ENCODE measurements at regions not wholly inside any gene's neighbourhood (a gene's known extent, or its start where the extent isn't known, plus 50 kb on each side); places are given as distances from the start of the nearest gene placed in this dataset.

DNA sequence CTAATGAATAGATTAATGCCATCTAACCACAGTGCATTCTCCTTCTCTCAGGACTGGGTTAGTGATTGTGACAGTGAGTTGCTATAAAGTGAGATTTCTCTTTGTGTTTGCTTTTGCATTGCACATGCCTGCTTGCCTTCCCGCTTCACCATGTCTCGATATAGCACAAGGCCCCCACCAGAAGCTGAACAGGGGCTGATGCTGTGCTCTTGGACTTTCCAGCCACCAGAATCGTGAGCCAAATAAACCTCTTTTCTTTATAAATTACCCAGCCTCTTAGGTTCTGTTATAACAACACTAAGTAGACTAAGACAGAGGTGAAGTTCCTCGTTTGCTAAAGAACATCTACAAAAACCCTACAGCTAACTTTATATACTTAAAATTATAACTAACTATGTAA lies 173.0 kb downstream of the KIF26A start:
- no peak overlapping the region for H3K4me3 ChIP-seq (replicated peaks in 1 of 3)
- TF ChIP-seq POLR2A (IDR thresholded peaks at IDR 0.05) = no peak
- TF ChIP-seq, protein P1, sequence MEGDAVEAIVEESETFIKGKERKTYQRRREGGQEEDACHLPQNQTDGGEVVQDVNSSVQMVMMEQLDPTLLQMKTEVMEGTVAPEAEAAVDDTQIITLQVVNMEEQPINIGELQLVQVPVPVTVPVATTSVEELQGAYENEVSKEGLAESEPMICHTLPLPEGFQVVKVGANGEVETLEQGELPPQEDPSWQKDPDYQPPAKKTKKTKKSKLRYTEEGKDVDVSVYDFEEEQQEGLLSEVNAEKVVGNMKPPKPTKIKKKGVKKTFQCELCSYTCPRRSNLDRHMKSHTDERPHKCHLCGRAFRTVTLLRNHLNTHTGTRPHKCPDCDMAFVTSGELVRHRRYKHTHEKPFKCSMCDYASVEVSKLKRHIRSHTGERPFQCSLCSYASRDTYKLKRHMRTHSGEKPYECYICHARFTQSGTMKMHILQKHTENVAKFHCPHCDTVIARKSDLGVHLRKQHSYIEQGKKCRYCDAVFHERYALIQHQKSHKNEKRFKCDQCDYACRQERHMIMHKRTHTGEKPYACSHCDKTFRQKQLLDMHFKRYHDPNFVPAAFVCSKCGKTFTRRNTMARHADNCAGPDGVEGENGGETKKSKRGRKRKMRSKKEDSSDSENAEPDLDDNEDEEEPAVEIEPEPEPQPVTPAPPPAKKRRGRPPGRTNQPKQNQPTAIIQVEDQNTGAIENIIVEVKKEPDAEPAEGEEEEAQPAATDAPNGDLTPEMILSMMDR (IDR thresholded peaks at IDR 0.05) = no peak
- intact Hi-C loops (cut with DNase I) = no loop called here
- H3K4me1 ChIP-seq = no peaks in the 10 kb centered on the region
- no peaks in the 10 kb centered on the region for H3K9me3 ChIP-seq
- no peaks in the 10 kb centered on the region for H3K36me3 ChIP-seq
- no peak for DNase-seq
- 67 to 87% methylated on average over 4 of the region's 4 CpGs for WGBS, 2 donors
- H3K27ac ChIP-seq = no peak overlapping the region
- no peaks in the 10 kb centered on the region for H3K27me3 ChIP-seq

DNA sequence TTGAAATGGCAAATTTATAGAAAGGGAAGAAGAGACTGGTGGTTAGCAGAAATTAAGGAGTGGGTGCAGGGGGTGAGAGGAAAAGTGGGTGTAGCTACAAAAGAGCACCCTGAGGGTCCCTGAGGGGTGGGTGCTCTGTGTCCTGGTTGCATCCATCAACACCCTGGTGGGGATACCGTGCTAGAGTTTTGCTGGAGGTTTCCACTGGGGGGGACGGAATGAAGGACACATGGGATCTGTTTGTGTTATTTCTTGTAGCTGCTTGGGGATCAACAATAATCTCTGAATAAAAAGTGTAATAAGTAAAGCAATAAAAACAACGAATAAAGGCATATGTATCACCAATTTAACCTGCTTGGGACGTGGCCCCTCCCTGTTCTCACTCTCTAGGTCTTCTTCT lies 175.3 kb downstream of the KIF26A start:
- intact Hi-C loops (cut with DNase I) = no loop called here
- Histone ChIP-seq H3K27me3 (no peaks in the 10 kb centered on the region), H3K36me3 (no peaks in the 10 kb centered on the region), H3K27ac (no peak overlapping the region), H3K9me3 (no peaks in the 10 kb centered on the region), H3K4me1 (no peaks in the 10 kb centered on the region), H3K4me3 (replicated peaks in 1 of 3) (no peak overlapping the region)
- WGBS, 2 donors = 83 to 85% methylated on average over 4 of the region's 4 CpGs
- DNase-seq = no peak
- no peak for TF ChIP-seq POLR2A (IDR thresholded peaks at IDR 0.05)
- TF ChIP-seq, protein P1 (IDR thresholded peaks at IDR 0.05) = no peak

DNA sequence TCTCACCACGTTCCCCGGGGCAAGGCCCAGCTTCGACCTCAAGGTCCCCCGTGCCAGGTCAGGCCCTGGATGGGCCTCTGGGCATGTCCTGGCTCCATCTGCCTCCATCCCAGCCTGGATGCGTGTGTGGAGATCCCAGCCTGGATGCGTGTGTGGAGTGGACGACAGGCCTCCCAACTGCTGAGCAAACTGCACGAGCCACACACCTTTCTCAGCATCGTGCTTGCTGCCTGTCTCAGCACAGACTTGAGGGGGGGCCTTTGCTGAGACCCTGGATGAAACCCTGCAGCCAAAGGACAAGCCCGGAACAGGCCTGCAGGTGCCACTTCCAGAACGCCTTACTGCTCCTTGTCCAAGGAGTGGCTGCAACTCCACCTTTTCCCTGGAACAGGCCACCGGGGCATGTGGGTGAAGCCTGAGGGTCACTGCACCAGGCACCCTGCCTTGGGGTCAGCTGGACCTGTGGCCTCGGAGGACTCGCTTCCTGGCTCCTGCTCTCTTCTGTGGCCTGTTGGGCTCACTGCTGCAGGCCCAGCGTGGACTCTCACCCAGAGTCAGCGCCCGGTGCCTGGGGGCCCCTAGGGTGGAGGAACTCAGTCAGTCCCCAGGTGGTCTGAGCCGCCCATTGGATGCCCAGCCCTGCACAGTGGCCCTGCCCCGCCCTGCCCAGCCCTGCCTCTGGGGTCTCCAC lies 176.0 kb downstream of the KIF26A start:
- DNase-seq = peak in 1 of 2 donors; percentile 0
- no peaks in the 10 kb centered on the region for H3K36me3 ChIP-seq
- H3K27me3 ChIP-seq = no peaks in the 10 kb centered on the region
- 81 to 85% methylated on average over 8 to 14 of the region's 19 CpGs for WGBS, 2 donors
- H3K4me1 ChIP-seq = no peaks in the 10 kb centered on the region
- no peak overlapping the region for H3K27ac ChIP-seq
- intact Hi-C loops (cut with DNase I) = no loop called here
- H3K9me3 ChIP-seq = no peaks in the 10 kb centered on the region
- no peak for TF ChIP-seq POLR2A (IDR thresholded peaks at IDR 0.05)
- TF ChIP-seq, protein P1 (IDR thresholded peaks at IDR 0.05) = no peak
- H3K4me3 ChIP-seq (replicated peaks in 1 of 3) = no peak overlapping the region

DNA sequence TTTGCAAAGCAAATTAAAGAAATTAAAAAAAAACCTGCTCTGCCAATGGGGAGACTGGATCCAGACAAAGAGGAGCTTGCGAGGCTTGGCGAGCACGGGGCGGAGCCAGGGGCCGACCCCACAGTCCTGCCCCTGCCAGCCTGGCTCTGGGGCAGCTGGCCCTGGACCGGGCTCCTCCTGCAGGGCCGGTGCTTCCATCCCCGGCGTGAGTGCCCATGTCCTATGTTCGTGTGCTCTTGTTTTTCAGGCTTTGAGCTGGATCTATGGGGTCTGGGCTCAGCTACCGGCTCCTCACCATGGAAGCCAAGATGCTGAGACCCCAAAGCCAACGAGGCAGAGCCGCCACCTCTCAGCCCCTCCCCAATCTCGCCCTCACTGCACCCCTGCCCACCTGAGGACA lies 176.8 kb downstream of the KIF26A start:
- intact Hi-C loops (cut with DNase I) = no loop called here
- DNase-seq = peak in 1 of 2 donors; percentile 0
- H3K9me3 ChIP-seq = no peaks in the 10 kb centered on the region
- H3K27ac ChIP-seq = no peak overlapping the region
- H3K4me1 ChIP-seq = no peaks in the 10 kb centered on the region
- TF ChIP-seq POLR2A (IDR thresholded peaks at IDR 0.05) = no peak
- TF ChIP-seq, protein P1 (IDR thresholded peaks at IDR 0.05) = no peak
- H3K36me3 ChIP-seq = no peaks in the 10 kb centered on the region
- no peaks in the 10 kb centered on the region for H3K27me3 ChIP-seq
- 79% methylated on average over 11 to 14 of the region's 14 CpGs for WGBS, 2 donors
- H3K4me3 ChIP-seq (replicated peaks in 1 of 3) = no peak overlapping the region

DNA sequence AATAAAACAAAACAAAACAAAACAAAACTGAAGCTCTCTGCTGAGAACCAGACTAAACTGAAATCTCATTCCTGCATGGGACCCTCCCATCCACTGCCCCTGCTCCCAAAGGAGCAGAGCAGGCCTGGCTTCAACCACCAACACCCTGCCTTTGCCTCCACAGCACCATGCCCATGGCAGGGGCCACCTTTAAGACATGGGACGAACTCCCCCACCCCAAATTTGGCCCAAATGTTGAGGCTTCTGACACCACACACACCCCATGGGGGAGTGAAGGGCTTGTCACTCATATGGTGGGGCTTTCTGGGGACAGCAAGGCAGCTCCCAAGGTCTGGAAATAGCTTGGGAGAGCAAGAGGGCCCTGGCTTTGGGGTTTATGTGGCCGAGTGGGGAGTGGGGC lies 177.2 kb downstream of the KIF26A start:
- no peaks in the 10 kb centered on the region for H3K36me3 ChIP-seq
- H3K27ac ChIP-seq = no peak overlapping the region
- H3K4me3 ChIP-seq (replicated peaks in 1 of 3) = no peak overlapping the region
- no peak for DNase-seq
- WGBS, 2 donors = 85 to 91% methylated on average over 1 to 2 of the region's 2 CpGs
- H3K27me3 ChIP-seq = no peaks in the 10 kb centered on the region
- intact Hi-C loops (cut with DNase I) = no loop called here
- TF ChIP-seq POLR2A (IDR thresholded peaks at IDR 0.05) = no peak
- TF ChIP-seq, protein P1 (IDR thresholded peaks at IDR 0.05) = no peak
- H3K4me1 ChIP-seq = no peaks in the 10 kb centered on the region
- no peaks in the 10 kb centered on the region for H3K9me3 ChIP-seq
